HTR-8/SVneo (cell line): ENCODE measurements at regions not wholly inside any gene's neighbourhood (a gene's known extent, or its start where the extent isn't known, plus 50 kb on each side); places are given as distances from the start of the nearest gene placed in this dataset.
"Not testable (repeated sequence)": the region's sequence is repeated elsewhere in the genome, so short reads cannot be mapped to it uniquely, and the experiment has no call there.

Source experiments
- DNase-seq: peaks from one replicate; pipeline ENCODE4 v3.0.0; 2011; ENCODE audit warnings: low spot score, mixed read lengths; ENCODE audit not compliant: insufficient read length
- FAIRE-seq: peaks from 2 replicates; lab custom pipeline; 2011; peaks lifted over from hg19 to GRCh38; lab: Jason Lieb, UNC

- FAIRE-seq = no peak
These were observed 151.5 kb upstream of the C2CD4B start for GRCh38 chr15:62316413-62317060.

GRCh38 chr15:62320259-62320658 is 155.2 kb upstream of the C2CD4B start:
- no peak for FAIRE-seq

More at GRCh38 chr15:62316413-62317060, 151.5 kb upstream of the C2CD4B start:
- DNase-seq = no peak

GRCh38 chr15:62323353-62323890 is 158.3 kb upstream of the C2CD4B start:
- no peak for DNase-seq
- no peak for FAIRE-seq

More at GRCh38 chr15:62320259-62320658, 155.2 kb upstream of the C2CD4B start:
- DNase-seq = no peak

DNA sequence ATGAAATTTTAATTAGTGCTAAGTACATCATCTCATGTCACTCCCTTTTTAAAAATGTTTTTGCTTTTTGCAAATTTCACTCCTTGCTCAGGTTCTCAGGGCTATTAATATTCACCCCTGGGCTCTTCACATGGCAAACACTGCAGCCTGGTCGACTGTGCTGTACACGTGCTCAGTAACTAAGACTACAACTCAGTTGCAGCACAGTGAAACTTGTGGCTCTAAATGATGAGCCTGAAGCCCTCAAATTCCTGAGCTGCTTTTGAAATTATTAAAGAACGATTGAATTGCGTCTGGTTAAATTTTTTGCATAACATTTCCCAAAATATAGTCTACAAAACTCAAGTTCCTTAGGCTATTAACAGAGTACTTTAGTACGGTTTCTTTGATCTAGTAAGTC is 159.3 kb upstream of the C2CD4B start:
- FAIRE-seq (no peak), DNase-seq (no peak)

DNA sequence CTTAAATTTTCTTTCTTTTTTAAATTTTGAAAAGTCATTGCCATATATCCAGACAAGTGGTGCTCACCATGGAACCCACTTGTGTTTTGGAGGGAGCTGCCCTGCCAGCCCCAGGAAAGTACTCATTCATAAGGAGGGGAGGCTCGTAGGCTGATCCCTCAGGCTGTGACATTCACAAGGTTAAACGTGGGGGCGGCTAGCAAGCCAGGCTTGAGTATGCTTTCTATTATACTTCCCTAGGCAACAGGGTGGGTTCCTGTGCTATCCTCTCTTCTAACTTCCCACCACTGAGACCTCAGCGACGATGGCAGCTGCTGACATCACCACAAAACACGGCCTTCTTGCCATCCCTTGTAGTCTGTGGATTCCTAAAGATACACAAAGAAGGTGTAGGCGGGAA is 160.5 kb upstream of the C2CD4B start:
- DNase-seq = no peak
- no peak for FAIRE-seq

GRCh38 chr15:62326460-62327011 is 161.5 kb upstream of the C2CD4B start:
- FAIRE-seq (no peak), DNase-seq (no peak)

DNA sequence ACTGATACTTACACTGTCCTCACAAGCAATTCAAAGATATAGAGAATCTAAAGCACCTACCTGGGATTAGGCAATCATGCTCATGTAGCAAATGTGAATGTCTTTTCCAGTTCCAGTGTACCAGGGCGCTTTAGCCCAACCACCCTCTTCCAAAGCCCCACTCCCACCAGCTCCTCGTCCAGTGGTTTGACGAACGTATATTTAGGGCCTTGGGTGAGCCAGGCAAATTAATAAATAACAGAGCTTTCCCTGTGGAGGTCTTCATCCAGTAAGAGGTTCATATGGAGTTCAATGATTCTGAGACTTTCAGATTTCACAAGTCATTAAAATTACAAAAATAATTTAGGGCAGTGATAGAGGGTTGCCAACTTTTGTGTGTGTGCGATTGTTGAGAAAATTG is 162.3 kb upstream of the C2CD4B start:
- FAIRE-seq = no peak

GRCh38 chr15:62332472-62332871 is 167.4 kb upstream of the C2CD4B start:
- not testable (repeated sequence) for DNase-seq, FAIRE-seq

More for the DNA sequence above, 162.3 kb upstream of the C2CD4B start:
- no peak for DNase-seq

GRCh38 chr15:62334536-62334935 is 169.5 kb upstream of the C2CD4B start:
- FAIRE-seq (no peak), DNase-seq (no peak)

DNA sequence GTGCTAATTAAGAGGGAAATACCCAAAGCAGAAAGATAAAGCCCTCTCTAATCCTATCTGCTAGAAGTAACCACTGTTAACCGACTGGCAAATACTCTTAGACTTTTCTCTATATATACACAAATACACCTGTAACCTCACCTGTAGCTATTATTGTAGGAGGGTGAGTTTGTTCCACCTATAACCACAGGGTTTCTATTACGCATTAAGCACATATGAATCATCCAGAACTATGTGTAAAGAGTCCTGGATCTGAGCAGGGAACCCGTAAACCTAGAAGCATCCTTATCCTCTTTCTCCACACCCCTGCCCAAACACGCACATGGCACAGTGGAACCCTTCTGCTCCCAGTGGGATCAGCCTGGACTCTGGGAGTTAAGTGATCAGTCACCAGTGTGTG is 172.8 kb upstream of the C2CD4B start:
- no peak for DNase-seq
- FAIRE-seq = no peak

DNA sequence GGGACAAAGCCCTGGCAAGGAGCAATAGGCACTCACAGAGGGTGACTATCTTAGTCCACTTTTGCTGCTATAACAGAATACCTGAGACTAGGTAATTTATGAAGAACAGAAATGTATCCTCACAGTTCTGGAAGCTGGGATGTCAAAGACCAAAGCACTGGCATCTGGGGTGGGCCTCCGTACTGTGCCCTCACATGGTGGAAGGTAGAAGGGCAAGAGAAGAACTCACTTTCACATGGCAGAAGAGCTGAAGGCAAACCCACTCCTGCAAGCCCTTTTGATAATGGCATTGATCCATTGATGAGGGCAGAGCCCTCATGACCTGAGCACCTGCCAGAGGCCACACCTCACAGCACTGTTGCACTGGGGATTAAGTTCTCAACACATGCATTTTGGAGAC is 173.4 kb upstream of the C2CD4B start:
- DNase-seq (no peak), FAIRE-seq (no peak)

DNA sequence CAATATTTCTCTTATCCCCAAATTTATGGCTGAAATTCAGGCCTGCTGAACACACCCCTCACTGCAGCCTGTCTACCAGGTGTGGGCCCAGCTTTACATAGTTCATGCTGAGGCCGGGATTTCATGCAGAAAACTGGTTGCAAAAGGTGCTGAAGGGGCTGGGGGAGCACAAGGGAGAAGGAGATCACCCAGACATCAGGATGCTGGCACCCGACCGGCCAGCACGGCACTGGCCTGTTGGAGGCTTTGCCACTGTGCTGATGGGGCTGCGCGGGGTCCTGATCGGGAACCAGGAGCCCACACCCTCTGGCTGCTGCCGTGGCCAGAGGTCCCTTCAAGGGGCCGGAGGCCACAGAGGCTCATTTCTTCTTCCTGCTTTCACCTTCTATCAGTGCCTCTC is 177.9 kb upstream of the C2CD4B start:
- no peak for FAIRE-seq
- DNase-seq = no peak

DNA sequence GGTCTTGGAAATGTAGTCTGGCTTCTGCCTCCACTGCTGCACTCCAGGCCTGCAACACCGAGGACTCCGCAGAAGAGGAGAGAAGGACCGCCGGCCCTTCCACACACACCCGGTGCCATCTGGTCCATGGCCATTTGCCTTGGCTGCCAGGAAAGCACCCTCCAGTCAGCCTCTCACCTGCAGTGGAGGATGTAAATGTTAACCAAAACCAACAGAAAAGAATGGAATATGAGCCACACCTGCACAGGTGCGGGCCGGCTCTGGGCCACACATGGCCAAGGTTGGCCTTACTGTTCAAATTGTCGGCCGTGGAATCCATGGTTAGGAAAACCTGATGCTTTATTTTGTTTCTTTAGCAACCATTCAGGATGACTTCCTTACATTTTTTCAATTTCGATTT is 178.3 kb upstream of the C2CD4B start:
- no peak for FAIRE-seq

GRCh38 chr15:62344806-62345539 is 179.9 kb upstream of the C2CD4B start:
- DNase-seq (peak; percentile 30), FAIRE-seq (peak; percentile 9)

More for the DNA sequence above, 178.3 kb upstream of the C2CD4B start:
- DNase-seq = no peak

GRCh38 chr15:62346168-62346567 is 181.1 kb upstream of the C2CD4B start:
- FAIRE-seq (no peak), DNase-seq (no peak)

- FAIRE-seq (no peak), DNase-seq (no peak)
These were observed 183.0 kb upstream of the C2CD4B start for GRCh38 chr15:62348118-62348517.

GRCh38 chr15:62348623-62349022 is 183.5 kb upstream of the C2CD4B start:
- DNase-seq = no peak
- no peak for FAIRE-seq

GRCh38 chr15:62352817-62353216 is 187.7 kb upstream of the C2CD4B start:
- no peak for FAIRE-seq
- no peak for DNase-seq

GRCh38 chr15:62357431-62357830 is 192.3 kb upstream of the C2CD4B start:
- no peak for FAIRE-seq
- no peak for DNase-seq

GRCh38 chr15:62359416-62359815 is 194.3 kb upstream of the C2CD4B start:
- FAIRE-seq (no peak), DNase-seq (no peak)
